Activated naive CD4-positive, alpha-beta T cell treated with Interleukin-2 at 50 U/mL for 16 hours (primary cell): ENCODE measurements at regions not wholly inside any gene's neighbourhood (a gene's known extent, or its start where the extent isn't known, plus 50 kb on each side); places are given as distances from the start of the nearest gene placed in this dataset.

ENCODE experiments used
- DNase-seq: peaks from one replicate; pipeline ENCODE4 v3.0.0-alpha.2; 2020

DNA sequence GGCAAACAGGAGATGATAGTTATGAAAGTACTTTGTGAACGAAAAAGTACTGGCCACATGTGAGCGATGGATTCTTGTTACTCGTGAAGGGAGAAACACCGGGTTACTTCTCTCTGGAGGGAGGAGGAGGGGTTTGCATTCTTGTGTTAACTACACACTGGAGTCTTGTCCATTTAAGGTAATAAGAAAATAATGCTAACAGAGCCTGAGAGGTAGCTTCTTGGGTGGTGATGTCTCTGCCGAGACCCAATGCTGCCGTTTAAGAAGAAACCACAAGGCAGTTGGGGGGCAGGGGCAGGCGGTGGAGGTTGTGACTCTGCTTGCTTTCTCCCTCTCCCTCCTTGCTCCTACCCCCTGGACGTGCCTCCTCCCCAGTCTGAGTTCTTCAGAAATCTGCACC, 100.9 kb upstream of the ROPN1 start:
- no peak for DNase-seq

DNA sequence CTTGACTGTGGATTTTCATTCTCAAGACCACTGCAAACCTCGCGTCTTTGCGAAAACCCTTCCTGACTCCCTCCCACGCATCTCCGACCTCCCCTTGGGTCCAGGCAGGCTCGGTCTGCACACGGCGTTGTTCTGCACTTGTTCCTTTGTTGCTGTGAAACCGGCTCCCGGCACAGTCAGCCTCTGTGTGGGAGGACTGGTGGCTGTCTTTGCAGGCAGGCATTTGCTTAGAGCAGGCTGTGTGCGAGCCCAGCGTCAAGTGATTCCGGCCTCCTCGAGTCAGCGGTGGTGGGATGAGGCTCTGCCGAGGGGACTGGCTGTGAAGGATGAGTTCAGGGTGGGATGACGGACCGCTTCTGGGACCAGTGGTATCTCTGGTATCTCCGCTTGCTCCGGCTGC, 102.6 kb upstream of the ROPN1 start:
- DNase-seq, result no peak

DNA sequence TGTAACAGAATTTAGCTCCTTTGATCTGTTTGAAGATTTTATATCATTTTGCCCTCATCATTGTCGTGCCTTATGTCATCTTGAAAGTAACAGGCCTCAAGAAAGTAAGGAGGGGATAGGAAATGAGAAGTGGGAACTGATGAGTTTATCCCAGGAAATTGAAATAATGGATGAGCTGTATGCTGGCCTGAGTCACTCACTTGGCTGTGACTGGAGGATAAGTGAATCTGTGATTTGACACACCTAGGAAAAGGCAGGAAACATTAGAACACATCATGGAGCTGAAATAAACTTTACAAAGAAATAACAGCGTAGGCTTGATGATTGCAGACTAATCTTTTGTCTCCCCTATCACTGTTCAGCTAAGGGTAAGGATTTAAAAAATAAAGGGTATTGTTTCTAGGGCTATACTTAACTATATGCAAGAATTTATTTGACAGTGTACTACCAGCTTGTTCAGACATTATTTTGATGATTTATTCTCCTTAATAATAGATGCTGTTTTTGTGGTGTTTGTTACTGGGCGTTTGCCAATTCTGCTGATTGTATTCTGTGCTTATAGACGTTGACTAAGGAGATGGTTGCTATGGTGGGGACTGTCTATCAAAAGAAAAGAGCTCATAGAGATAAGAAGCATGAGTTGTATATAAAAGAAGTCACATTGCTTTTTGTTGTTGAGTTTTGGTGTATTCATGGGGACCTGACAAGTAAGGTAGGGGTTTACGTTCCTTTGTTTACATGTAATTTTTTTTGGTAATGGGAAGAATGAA, 105.6 kb upstream of the ROPN1 start:
- no peak for DNase-seq

DNA sequence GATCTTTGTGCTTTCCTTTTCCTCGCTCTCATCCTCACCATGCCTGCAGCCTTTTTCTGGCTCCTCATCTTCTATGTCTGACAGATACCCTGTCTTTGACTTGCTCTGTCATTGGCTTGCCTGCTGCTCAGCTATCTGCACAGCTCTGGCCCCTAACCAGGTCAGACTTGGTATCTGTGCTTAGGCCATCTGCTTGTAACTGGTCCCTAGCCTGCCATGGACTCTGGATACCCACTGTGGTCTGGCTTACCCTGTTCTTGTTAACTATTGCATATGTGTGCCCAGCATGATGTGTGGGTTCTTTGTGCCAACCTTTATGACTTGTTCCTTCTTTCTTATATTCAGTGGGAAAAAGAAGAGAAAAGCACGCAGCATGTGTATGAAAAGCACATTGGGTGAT, 109.7 kb upstream of the ROPN1 start:
- DNase-seq, result no peak

- no peak for DNase-seq
Measured at GRCh38 chr3:124107104-124107890, 115.4 kb upstream of the ROPN1 start.

- DNase-seq, result no peak
Measured at GRCh38 chr3:124108446-124108845, 116.5 kb upstream of the ROPN1 start.

GRCh38 chr3:124113485-124113884, 121.6 kb upstream of the ROPN1 start:
- DNase-seq, result no peak

DNA sequence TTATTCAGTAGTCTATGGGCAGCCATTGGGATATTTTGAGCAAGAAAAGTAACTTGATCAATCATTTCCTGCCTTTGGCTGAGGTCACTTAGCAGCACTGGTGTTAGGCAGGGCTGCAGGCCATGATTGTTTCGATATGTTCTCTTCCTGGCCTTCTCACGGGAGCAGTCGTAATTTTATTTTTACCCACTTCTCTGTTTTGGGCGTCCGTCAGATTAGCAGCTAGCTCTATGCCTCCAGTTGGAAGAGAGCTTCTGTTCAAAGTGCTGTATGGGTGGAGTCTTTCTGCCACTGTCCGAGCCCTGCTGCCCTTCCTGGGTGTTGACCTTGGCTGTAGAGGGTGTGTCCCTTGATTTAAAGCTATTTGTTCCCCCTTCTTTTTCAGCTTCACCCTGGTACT, 123.4 kb upstream of the ROPN1 start:
- DNase-seq, result no peak

GRCh38 chr3:124115956-124116355, 124.0 kb upstream of the ROPN1 start:
- no peak for DNase-seq

GRCh38 chr3:124116906-124117305, 125.0 kb upstream of the ROPN1 start:
- DNase-seq, result no peak

GRCh38 chr3:124117486-124117885, 125.6 kb upstream of the ROPN1 start:
- DNase-seq, result no peak

DNA sequence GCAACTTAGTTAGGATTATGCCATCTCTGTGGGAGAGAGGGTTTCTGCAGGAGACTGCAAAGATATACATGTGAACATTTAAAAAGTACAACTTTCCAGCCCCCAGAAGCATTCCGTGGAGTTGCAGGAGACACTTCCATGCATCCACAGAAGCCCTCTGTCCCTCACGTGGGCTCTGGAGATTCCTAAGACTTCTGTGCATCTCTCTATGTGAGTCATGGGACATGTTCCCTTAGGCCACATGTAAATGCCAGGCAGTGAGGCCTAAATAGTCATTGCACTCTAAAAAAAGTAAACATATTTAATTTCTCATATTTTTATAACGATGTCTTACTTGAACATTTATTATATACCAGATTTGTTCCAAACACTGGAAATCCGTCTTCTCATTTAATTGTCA, 126.5 kb upstream of the ROPN1 start:
- DNase-seq, result no peak

DNA sequence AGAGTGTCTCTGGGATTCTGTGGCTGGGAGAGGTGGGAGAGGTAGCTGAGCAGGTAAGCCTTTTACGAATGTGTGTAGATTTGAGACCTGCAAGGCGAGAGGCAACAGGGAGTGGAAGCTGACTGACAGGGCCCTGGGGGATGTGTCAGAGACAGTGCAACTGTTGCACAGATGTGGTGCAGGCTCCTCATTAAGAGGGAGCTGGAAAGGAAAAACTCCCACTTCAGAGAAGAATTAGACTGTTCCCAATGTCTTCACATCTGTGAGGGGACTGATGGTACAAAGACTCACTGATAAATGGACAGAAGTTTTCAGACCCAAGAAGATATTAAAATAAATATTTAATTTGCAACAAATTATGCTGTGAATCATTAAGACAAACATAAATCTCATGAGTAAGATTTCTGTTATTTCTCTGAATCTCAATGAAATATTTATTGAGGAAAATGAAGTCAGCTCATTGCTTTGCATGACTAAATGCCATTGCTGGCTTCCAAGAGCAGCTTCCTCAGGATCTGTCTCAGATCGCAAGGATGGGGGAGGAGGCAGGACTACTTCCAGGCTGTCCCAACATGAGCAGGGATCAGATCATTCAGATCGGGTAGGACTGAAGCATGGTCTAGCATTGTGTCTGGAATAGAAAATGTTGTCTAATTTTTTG, 127.3 kb upstream of the ROPN1 start:
- DNase-seq, result no peak

DNA sequence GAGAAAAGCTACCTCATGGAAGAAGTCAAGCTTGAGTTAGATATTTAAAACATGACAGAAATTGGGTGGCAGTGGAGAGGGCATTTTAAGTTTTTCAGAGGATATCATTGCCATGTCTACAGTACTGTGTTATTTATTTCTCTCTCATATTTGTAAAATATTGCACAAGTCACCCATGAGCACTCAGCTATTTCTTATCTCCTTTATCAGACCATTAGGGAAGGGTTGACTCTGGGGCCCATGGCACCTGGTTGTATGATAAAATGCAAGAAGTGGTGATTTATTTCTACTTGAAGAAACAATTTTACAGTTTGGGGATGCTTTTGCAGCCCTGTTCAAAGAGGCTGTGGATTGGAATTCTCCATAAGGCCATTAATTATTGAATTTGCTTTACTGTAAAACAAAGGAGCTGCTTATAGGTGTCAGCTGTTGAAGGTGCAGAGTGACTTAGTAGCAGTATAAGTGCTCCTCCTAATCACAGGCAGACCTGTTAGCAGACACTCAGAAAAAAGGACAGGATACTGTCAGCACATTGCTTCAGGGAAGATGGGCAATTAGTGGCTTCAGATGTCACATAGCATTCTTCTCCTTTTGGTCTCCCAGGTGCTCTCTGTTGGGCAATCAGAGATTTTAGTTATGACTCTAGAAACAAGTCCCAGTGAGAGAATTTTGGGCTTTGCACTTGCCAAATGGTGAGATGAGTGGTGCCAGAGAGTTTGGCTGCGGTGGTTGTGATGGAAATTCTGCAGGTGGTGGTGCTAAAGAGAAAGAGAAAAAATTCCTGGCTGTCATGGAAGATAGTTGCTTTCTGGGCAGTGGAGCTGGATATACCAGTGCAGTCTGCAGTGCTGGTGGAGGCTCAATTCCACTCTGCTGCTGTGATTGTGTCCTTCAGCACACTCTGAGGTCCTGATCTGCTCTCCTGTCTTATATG, 129.7 kb upstream of the ROPN1 start:
- no peak for DNase-seq

- no peak for DNase-seq
Measured at GRCh38 chr3:124125315-124125714, 133.4 kb upstream of the ROPN1 start.

DNA sequence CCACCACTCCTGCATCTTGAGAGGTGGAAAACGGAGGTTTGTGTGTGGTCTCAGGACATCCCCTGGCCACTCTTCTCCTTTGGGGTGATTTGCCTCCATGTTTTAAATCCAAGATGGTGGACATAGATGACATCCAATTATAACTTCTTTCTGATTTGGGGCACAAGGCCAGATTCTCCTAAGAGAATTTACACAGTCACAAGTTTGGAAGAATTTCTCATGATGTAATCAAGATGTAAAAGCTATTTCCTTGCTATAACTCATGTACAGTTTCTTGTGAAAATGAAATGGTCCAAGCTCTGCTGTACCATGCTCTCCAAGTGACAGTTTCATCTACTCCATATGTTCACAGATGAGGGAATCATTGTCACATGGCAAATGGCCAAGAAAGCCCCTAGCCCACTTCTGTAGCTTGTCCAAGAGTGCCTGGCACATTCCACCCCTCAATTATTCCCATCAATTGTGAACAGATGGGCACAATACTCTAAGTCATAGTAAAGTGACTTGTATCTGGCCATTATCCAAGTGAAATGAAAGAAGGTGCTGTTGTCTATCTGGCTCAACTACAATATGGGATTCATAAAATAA, 134.6 kb upstream of the ROPN1 start:
- no peak for DNase-seq

GRCh38 chr3:124131158-124131557, 139.2 kb upstream of the ROPN1 start:
- DNase-seq, result no peak

DNA sequence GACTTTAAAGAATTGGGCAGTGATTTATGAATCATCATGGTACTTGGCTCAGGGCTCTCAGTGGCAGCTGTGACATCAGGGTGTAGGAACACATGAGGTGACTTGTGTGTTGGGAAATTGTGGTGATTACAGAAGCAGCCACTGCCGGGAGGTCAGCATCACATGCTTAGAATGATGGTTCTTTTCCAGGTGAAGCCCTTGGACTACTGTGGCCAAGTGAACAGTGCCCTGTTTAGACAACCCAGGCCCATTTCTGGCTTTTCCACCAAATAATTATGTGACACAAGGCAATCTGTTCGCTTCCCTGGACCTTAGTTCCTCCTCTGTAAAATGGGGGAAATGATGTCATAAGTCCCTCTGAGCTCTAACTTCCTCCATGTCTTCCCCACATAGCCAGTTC, 139.7 kb upstream of the ROPN1 start:
- no peak for DNase-seq

GRCh38 chr3:124132813-124133212, 140.9 kb upstream of the ROPN1 start:
- no peak for DNase-seq

DNA sequence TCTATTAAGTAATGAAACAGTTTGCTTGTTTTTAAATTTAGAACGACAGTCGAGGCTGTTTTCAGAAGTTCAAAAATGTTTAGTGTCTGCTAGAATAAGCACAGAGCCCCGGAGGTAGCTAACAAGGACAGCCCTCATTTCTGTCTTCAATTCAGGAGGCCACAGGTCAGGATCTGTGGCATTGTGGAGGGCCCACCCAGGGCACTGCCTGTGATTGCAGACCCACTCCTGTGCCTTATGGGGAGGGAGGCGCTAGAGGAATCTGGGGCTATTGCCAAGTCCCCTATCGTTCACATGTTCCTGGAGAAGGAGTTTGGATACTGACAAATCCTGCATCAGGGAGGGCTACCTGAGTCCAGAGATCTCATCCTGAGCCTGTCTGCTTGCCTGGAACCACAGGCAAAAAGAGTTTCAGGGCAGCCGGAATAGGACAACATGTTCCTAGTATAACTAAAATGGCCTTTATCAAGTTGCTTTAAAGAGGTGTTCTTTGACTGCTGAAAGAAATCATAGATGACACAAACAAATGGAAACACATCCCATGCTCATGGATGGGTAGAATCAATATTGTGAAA, 141.5 kb upstream of the ROPN1 start:
- no peak for DNase-seq

DNA sequence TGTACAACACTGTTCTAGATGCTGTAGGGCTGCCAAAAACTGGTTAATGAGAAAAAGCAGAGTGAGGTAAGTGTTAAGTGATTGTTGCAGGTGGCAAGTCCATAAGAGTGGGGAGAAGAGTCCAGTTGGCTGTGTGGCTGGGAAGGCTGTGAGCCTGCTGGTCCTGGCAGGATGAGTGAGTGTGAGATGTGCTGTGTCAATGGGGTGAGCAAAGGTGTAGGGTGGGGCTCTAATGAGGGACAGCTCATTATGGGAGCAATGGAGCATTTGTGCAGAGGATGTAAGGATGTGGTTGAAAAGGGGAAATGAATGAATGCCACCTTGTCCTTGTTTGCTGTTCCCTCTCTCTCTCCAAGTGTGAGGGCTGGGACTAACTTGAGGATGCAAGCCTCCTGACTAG, 145.3 kb upstream of the ROPN1 start:
- no peak for DNase-seq

- DNase-seq, result no peak
Measured at GRCh38 chr3:124138148-124138547, 146.2 kb upstream of the ROPN1 start.
